Endothelial cell of umbilical vein (primary cell): ENCODE measurements at regions not wholly inside any gene's neighbourhood (a gene's known extent, or its start where the extent isn't known, plus 50 kb on each side); places are given as distances from the start of the nearest gene placed in this dataset.

Experiments used
- BruUV-seq: library from RNA; stranded (reverse); fragments of 400-500 nt; replicated peaks from 2 replicates; lab custom pipeline; 2021; lab: Mats Ljungman, UMichigan
- CTCF ChIA-PET: fragments of 300-600, 350-600 bp; sonication (Branson Sonifier 250); formaldehyde crosslinking; loops from one replicate; lab custom pipeline; 2021; ENCODE audit warnings: antibody characterized with exemption, inconsistent platforms; lab: Charles Lee
- POLR2A ChIA-PET: fragments of 300-600, 350-600 bp; sonication (Branson Sonifier 250); formaldehyde crosslinking; loops from one replicate; lab custom pipeline; 2021; ENCODE audit warnings: antibody characterized with exemption, inconsistent platforms; lab: Charles Lee
- DNase-seq: peaks from one replicate; pipeline ENCODE4 v3.0.0-alpha.2; 2011; ENCODE audit warnings: low read depth, low spot score
- FAIRE-seq: peaks from 2 replicates; lab custom pipeline; 2011; peaks lifted over from hg19 to GRCh38; lab: Jason Lieb, UNC
- H2AFZ ChIP-seq: 2 replicates; pipeline ENCODE4 v1.6.0; 2012; ENCODE audit warnings: low read depth, low read length, control low read depth, inconsistent platforms
- H3K27ac ChIP-seq: 2 replicates; pipeline ENCODE4 v1.5.1; 2011; ENCODE audit warnings: low read depth, mild to moderate bottlenecking, control low read depth, low read length, moderate library complexity; ENCODE audit not compliant: insufficient read depth
- H3K27me3 ChIP-seq, 2 experiments: 2 replicates each; pipeline versions ENCODE4 v1.6.0 to v1.6.1; 2011; ENCODE audit warnings: low read length in 2 of 2, mixed read lengths in 1 of 2; ENCODE audit not compliant: control insufficient read depth in 2 of 2, insufficient read depth in 2 of 2
- H3K36me3 ChIP-seq, 2 experiments: 2 replicates in 1 of 2; 3 replicates in 1 of 2; pipeline ENCODE4 v1.5.1; 2011; ENCODE audit warnings: low read length in 2 of 2, mild to moderate bottlenecking in 1 of 2, moderate library complexity in 1 of 2; ENCODE audit not compliant: control insufficient read depth in 2 of 2, insufficient read depth in 2 of 2; ENCODE audit errors: extremely low read depth in 1 of 2
- H3K4me1 ChIP-seq: 3 replicates; pipeline ENCODE4 v1.5.1; 2011; ENCODE audit warnings: mild to moderate bottlenecking, low read length; ENCODE audit not compliant: control insufficient read depth, insufficient read depth; ENCODE audit errors: extremely low read depth
- H3K4me2 ChIP-seq: 2 replicates; pipeline ENCODE4 v1.6.1; 2011; ENCODE audit warnings: low read length, control low read depth, mixed read lengths; ENCODE audit not compliant: insufficient read depth
- H3K4me3 ChIP-seq, 3 experiments: fragments of 200-600 bp in 1 of 3; sonication (generic), shearing (Covaris generic) in 1 of 3; replicated peaks in 1 of 3; 2 replicates each; pipeline ENCODE4 v1.5.1; 2011 to 2016; ENCODE audit warnings: control low read depth in 3 of 3, low read length in 3 of 3, mild to moderate bottlenecking in 2 of 3, inconsistent platforms in 1 of 3, low read depth in 1 of 3, moderate library complexity in 1 of 3; ENCODE audit not compliant: insufficient read depth in 1 of 3
- H3K79me2 ChIP-seq: 2 replicates; pipeline ENCODE4 v1.6.0; 2012; ENCODE audit warnings: low read length, inconsistent platforms; ENCODE audit not compliant: control insufficient read depth, insufficient read depth
- H3K9ac ChIP-seq: replicated peaks from 2 replicates; pipeline ENCODE3; 2011; ENCODE audit warnings: low read length, control low read depth; ENCODE audit not compliant: insufficient read depth; ENCODE audit errors: extremely low read depth
- H3K9me1 ChIP-seq: replicated peaks from 3 replicates; pipeline ENCODE4 v1.6.0; 2011; ENCODE audit warnings: mild to moderate bottlenecking, low read length; ENCODE audit not compliant: control insufficient read depth, insufficient read depth; ENCODE audit errors: extremely low read depth
- H3K9me3 ChIP-seq: replicated peaks from 2 replicates; pipeline ENCODE4 v1.5.1; 2012; ENCODE audit warnings: low read length, inconsistent platforms; ENCODE audit not compliant: control insufficient read depth, insufficient read depth
- H4K20me1 ChIP-seq: replicated peaks from 2 replicates; pipeline ENCODE3; 2011; ENCODE audit warnings: mild to moderate bottlenecking, low read length; ENCODE audit not compliant: control insufficient read depth, insufficient read depth; ENCODE audit errors: extremely low read depth
- CTCF ChIP-seq, 2 donors: IDR thresholded peaks; 1 replicate in 1 of 2; 2 replicates in 1 of 2; pipeline ENCODE4 v1.5.1; 2011; ENCODE audit warnings: low read length in 2 of 2, mild to moderate bottlenecking in 2 of 2, moderate library complexity in 2 of 2, control low read depth in 1 of 2, inconsistent platforms in 1 of 2, low read depth in 1 of 2; ENCODE audit not compliant: insufficient read depth in 1 of 2; ENCODE audit errors: extremely low read depth in 1 of 2
- EZH2 ChIP-seq: IDR thresholded peaks from 2 replicates; pipeline ENCODE4 v1.6.1; 2012; ENCODE audit warnings: borderline replicate concordance, low read depth, mild to moderate bottlenecking, moderate library complexity, low read length, inconsistent platforms; ENCODE audit not compliant: severe bottlenecking
- FOS ChIP-seq: IDR thresholded peaks from 2 replicates; pipeline ENCODE4 v1.6.1; 2011; ENCODE audit warnings: mild to moderate bottlenecking, low read length, moderate library complexity, borderline replicate concordance; ENCODE audit not compliant: insufficient read depth
- GATA2 ChIP-seq: IDR thresholded peaks from 2 replicates; pipeline ENCODE4 v1.7.0; 2011; ENCODE audit warnings: low read depth, mild to moderate bottlenecking, moderate library complexity, mixed read lengths, low read length; ENCODE audit not compliant: insufficient read length, insufficient read depth
- JUN ChIP-seq: IDR thresholded peaks from 2 replicates; pipeline ENCODE4 v1.6.1; 2011; ENCODE audit warnings: borderline replicate concordance, low read depth; ENCODE audit not compliant: insufficient read length, insufficient read depth
- MAX ChIP-seq: IDR thresholded peaks from 2 replicates; pipeline ENCODE4 v1.6.1; 2011; ENCODE audit not compliant: insufficient read depth, insufficient read length
- MYC ChIP-seq: IDR thresholded peaks from one replicate; pipeline ENCODE4 v1.6.1; 2011; ENCODE audit warnings: mild to moderate bottlenecking, low read depth, low read length
- POLR2A ChIP-seq: IDR thresholded peaks from 2 replicates; pipeline ENCODE4 v1.6.1; 2012; ENCODE audit warnings: low read depth, mild to moderate bottlenecking, control low read depth, low read length
- POLR2AphosphoS5 ChIP-seq: IDR thresholded peaks from 2 replicates; pipeline ENCODE4 v1.6.1; 2012; ENCODE audit warnings: low read depth, mild to moderate bottlenecking, control low read depth, low read length, moderate library complexity; ENCODE audit not compliant: insufficient read depth
- dilution Hi-C: fragments of 300-500 bp; cut with MboI; formaldehyde crosslinking; loops from one replicate; pipeline ENCODE4 v1.15.0; 2019; ENCODE audit warnings: low sequenced_read_pairs; ENCODE audit not compliant: extremely low pct_ligation_motif_present
- intact Hi-C: fragments of 100-400 bp; cut with micrococcal nuclease; formaldehyde crosslinking; loops from one replicate; pipeline ENCODE4 v1.10.0; 2022

- CTCF ChIA-PET = no interaction called here
- Histone ChIP-seq H3K9ac (no peak overlapping the region), H3K36me3 (no peaks in the 10 kb centered on the region), H3K4me1 (no peaks in the 10 kb centered on the region), H3K4me3 (no peak overlapping the region), H3K4me2 (no peak overlapping the region), H3K27ac (no peak overlapping the region), H4K20me1 (no peaks in the 10 kb centered on the region), H3K27me3 (no peaks in the 10 kb centered on the region), H3K9me1 (no peaks in the 10 kb centered on the region), H2AFZ (no peak overlapping the region), H3K79me2 (no peaks in the 10 kb centered on the region), H3K9me3 (peaks cover 3% of the 10 kb centered on the region)
- FAIRE-seq (no peak), DNase-seq (no peak)
- TF ChIP-seq JUN = no peak
- TF ChIP-seq MYC = no peak
- no peak for TF ChIP-seq MAX
- no peak for TF ChIP-seq CTCF (IDR thresholded peaks at IDR 0.05; ENCODE audit: extremely low read depth in 1 of 2, insufficient read depth in 1 of 2, low read depth in 1 of 2, low read length in 2 of 2)
- TF ChIP-seq GATA2 = no peak
- no peak for TF ChIP-seq POLR2A
- TF ChIP-seq EZH2 = no peak
- no peak for TF ChIP-seq POLR2AphosphoS5
- no peak for TF ChIP-seq FOS
- POLR2A ChIA-PET = no interaction called here
- BruUV-seq = no TSS peak
- dilution Hi-C loops (no loop called here), intact Hi-C loops (no loop called here)
Measured at GRCh38 chr2:84197901-84198300, 261.2 kb downstream of the SUCLG1 start.
